Stimulated activated naive CD8-positive, alpha-beta T cell treated with anti-CD3 and anti-CD28 coated beads, Interleukin-15, Interleukin-2, amounts not matched to agents 100 ng/mL and 50 ng/mL, for 24 hours (primary cell): ENCODE measurements at regions not wholly inside any gene's neighbourhood (a gene's known extent, or its start where the extent isn't known, plus 50 kb on each side); places are given as distances from the start of the nearest gene placed in this dataset.

Experiments used
- H3K27ac Mint-ChIP-seq: one replicate; pipeline ENCODE4 v1.8.0; 2021; ENCODE audit warnings: mild to moderate bottlenecking, mixed read lengths
- H3K27me3 Mint-ChIP-seq: one replicate; pipeline ENCODE4 v1.8.0; 2021; ENCODE audit warnings: mixed read lengths
- H3K36me3 Mint-ChIP-seq: one replicate; pipeline ENCODE4 v1.8.0; 2021; ENCODE audit warnings: low read depth, mixed read lengths
- H3K4me1 Mint-ChIP-seq: one replicate; pipeline ENCODE4 v1.8.0; 2021; ENCODE audit warnings: low read depth, mixed read lengths
- H3K4me3 Mint-ChIP-seq: one replicate; pipeline ENCODE4 v1.8.0; 2021; ENCODE audit warnings: mild to moderate bottlenecking, mixed read lengths
- H3K9me3 Mint-ChIP-seq: one replicate; pipeline ENCODE4 v1.8.0; 2021; ENCODE audit warnings: mixed read lengths

- Mint-ChIP-seq H3K27ac (no peak overlapping the region), H3K27me3 (no peaks in the 10 kb centered on the region), H3K4me3 (no peak overlapping the region), H3K4me1 (no peaks in the 10 kb centered on the region), H3K36me3 (peaks cover 29% of the 10 kb centered on the region), H3K9me3 (no peaks in the 10 kb centered on the region)
Observed at GRCh38 chr4:123121241-123121907, 199.0 kb upstream of the NUDT6 start.

DNA sequence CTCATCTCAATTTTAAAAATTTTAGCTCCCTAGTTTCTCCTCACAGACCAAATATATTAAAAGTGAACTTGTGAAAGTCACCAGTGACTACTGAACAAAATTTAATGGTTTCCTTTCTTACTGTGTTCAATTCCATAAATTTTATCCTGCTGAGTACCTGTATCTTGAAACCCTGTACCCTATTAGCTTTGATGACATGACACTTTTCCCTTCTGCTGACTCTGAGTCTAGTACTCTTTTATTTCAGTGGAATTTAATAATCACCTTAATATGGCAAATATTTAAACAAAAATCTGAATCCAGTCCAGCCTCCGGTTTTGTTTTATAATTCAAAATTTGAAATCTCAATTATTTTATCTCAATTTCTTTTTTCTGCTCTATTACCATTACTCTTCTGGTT lies 203.1 kb upstream of the NUDT6 start:
- H3K9me3 Mint-ChIP-seq: no peaks in the 10 kb centered on the region
- H3K27ac Mint-ChIP-seq: no peak overlapping the region
- no peaks in the 10 kb centered on the region for H3K4me1 Mint-ChIP-seq
- H3K4me3 Mint-ChIP-seq: no peak overlapping the region
- H3K36me3 Mint-ChIP-seq: peaks cover 20% of the 10 kb centered on the region
- no peaks in the 10 kb centered on the region for H3K27me3 Mint-ChIP-seq

DNA sequence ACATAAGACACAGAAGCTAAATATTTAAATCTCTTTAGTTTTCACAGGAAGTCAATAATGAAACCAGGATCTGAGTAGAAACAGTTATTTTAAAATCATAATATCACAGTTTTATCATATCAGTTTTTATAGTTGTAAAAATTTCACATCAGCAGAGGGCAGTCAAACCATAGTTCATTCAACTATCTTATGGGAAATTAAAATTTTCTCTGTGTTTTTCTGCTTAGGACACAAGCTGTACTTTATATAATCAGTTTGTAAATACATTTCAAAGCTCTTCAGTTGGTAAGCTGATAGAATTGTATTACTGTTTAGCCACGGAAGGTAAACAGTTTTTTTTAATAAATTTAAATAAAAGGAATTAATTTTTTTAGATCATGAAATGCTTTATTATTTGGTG lies 204.8 kb upstream of the NUDT6 start:
- no peaks in the 10 kb centered on the region for H3K4me1 Mint-ChIP-seq
- H3K27ac Mint-ChIP-seq: no peak overlapping the region

DNA sequence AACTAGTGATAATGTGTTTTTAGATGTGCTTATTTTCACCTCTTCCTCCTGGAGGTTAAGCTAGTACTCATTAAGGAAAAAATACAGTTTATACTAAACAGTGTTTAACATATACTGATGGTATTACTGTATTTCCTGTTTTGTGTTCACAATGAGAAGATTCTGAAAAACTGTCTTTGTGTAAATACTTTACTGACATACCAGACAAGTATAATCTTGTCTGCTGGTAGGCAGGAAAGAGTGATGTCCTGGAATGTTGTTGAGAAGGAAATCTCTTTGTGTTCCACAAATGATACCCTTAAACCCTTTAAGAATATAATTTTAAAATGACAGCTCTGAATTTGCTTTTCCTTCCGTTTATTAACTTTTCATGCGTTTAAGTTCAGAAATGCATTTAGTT lies 205.5 kb upstream of the NUDT6 start:
- H3K27me3 Mint-ChIP-seq: no peaks in the 10 kb centered on the region
- no peak overlapping the region for H3K4me3 Mint-ChIP-seq

More for the DNA sequence above, 204.8 kb upstream of the NUDT6 start:
- Mint-ChIP-seq H3K9me3 (no peaks in the 10 kb centered on the region), H3K27me3 (no peaks in the 10 kb centered on the region), H3K4me3 (no peak overlapping the region), H3K36me3 (peaks cover 19% of the 10 kb centered on the region)

DNA sequence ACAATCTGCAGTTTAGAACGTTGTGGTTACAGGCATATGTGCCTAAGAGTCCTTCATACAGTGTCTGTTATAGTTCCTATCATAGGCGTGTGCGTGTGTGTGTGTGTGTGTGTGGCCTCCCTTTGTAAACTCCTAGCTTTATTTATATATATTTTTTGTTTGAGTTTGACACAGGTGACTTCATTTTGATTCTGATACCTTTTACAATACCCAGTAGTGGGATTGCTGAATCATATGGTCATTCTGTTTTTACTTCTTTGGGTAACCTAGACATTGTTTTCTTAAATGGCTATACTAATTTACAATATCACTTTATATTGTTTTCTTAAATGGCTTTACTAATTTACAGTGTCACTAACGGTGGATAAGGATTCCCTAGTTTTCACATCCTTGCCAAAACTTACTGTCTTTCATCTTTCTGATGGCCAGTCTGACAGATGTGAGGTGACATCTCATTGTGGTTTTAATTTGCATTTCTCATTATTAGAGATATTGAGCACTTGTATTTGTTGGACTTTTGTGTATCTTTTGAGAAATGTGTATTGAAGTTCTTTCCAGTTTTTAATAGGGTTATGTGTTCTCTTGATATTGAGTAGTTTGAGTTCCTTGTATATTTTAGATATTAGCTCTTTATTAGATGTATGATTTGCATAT lies 211.1 kb upstream of the NUDT6 start:
- Mint-ChIP-seq H3K4me3 (no peak overlapping the region), H3K36me3 (peaks cover 20% of the 10 kb centered on the region), H3K27ac (no peak overlapping the region), H3K4me1 (no peaks in the 10 kb centered on the region), H3K9me3 (no peaks in the 10 kb centered on the region), H3K27me3 (no peaks in the 10 kb centered on the region)

More for the DNA sequence above, 205.5 kb upstream of the NUDT6 start:
- Mint-ChIP-seq H3K27ac (no peak overlapping the region), H3K9me3 (no peaks in the 10 kb centered on the region), H3K36me3 (peaks cover 19% of the 10 kb centered on the region), H3K4me1 (no peaks in the 10 kb centered on the region)

GRCh38 chr4:123144616-123145015 lies 222.2 kb upstream of the NUDT6 start:
- Mint-ChIP-seq H3K4me3 (no peak overlapping the region), H3K4me1 (no peaks in the 10 kb centered on the region), H3K36me3 (peaks cover 24% of the 10 kb centered on the region), H3K27ac (no peak overlapping the region), H3K27me3 (no peaks in the 10 kb centered on the region), H3K9me3 (no peaks in the 10 kb centered on the region)

GRCh38 chr4:123158576-123158975 lies 236.2 kb upstream of the NUDT6 start:
- Mint-ChIP-seq H3K27ac (no peak overlapping the region), H3K9me3 (no peaks in the 10 kb centered on the region), H3K27me3 (no peaks in the 10 kb centered on the region), H3K36me3 (peaks cover 7% of the 10 kb centered on the region), H3K4me1 (no peaks in the 10 kb centered on the region), H3K4me3 (no peak overlapping the region)

DNA sequence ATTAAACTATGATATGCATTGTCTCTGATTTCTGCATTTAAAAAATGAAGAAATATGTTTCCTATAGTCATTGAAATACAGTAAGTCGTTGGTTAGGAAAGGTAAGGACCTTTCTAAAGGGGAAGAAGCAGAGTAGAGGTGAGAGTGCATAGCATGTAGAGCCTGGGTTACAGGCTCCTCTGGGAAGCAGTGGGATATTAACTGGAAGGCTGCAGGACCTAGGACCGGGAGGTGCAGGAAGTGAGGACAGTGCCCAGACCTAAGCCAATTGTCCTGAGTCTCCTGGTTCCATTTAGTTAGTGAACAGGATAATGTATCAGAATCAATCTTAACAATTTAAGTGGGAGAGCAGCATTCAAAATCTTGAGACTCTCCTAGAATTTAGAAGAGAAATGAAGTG lies 237.1 kb upstream of the NUDT6 start:
- Mint-ChIP-seq H3K4me1 (no peaks in the 10 kb centered on the region), H3K27ac (no peak overlapping the region), H3K9me3 (no peaks in the 10 kb centered on the region), H3K36me3 (peaks cover 7% of the 10 kb centered on the region), H3K4me3 (no peak overlapping the region), H3K27me3 (no peaks in the 10 kb centered on the region)

- Mint-ChIP-seq H3K27me3 (no peaks in the 10 kb centered on the region), H3K4me1 (no peaks in the 10 kb centered on the region), H3K4me3 (no peak overlapping the region), H3K36me3 (peaks cover 7% of the 10 kb centered on the region), H3K27ac (no peak overlapping the region), H3K9me3 (no peaks in the 10 kb centered on the region)
Observed at GRCh38 chr4:123162859-123163258, 233.7 kb upstream of the SPRY1 start.

GRCh38 chr4:123163501-123163900 lies 233.1 kb upstream of the SPRY1 start:
- Mint-ChIP-seq H3K27ac (no peak overlapping the region), H3K27me3 (no peaks in the 10 kb centered on the region), H3K36me3 (peaks cover 7% of the 10 kb centered on the region), H3K4me3 (no peak overlapping the region), H3K4me1 (no peaks in the 10 kb centered on the region), H3K9me3 (no peaks in the 10 kb centered on the region)

DNA sequence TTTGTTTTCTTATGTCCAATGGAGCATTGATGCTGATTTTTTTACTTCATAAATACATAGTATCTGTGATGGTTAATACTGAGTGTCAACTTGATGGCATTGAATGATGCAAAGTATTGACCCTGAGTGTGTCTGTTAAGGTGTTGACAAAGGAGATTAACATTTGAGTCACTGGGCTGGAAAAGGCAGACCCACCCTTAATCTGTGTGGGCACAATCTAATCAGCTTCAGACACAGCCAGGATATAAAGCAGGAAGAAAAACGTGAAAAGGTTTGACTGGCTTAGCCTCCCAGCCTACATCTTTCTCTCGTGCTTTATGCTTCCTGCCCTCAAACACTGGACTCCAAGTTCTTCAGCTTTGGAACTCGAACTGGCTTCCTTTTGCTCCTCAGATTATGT lies 230.6 kb upstream of the SPRY1 start:
- no peak overlapping the region for H3K4me3 Mint-ChIP-seq
- no peaks in the 10 kb centered on the region for H3K4me1 Mint-ChIP-seq
- H3K27ac Mint-ChIP-seq: no peak overlapping the region
- no peaks in the 10 kb centered on the region for H3K9me3 Mint-ChIP-seq
- no peaks in the 10 kb centered on the region for H3K27me3 Mint-ChIP-seq
- peaks cover 7% of the 10 kb centered on the region for H3K36me3 Mint-ChIP-seq

- Mint-ChIP-seq H3K27me3 (no peaks in the 10 kb centered on the region), H3K4me1 (no peaks in the 10 kb centered on the region), H3K27ac (no peak overlapping the region), H3K36me3 (peaks cover 4% of the 10 kb centered on the region), H3K4me3 (no peak overlapping the region), H3K9me3 (no peaks in the 10 kb centered on the region)
Observed at GRCh38 chr4:123167931-123168330, 228.7 kb upstream of the SPRY1 start.

- no peak overlapping the region for H3K4me3 Mint-ChIP-seq
Observed at GRCh38 chr4:123168812-123169211, 227.8 kb upstream of the SPRY1 start.

DNA sequence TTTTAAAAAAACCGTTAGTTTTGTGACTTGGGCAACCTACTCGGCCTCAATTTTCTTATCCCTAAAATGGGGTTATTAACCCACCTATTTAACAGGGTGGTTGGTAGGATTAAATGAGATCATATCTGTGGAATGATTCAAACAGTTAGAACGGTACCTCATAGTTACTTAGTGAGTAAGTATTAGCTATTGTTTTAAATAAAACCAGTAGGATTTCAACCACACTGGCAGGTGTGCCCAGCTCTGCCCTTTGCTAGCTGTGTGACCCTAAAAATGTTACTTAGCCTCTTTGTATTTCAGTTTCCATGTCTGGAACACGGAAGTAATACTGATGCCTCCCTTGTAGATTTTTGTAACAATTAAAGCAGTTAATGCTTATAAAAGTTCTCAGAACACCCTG lies 225.8 kb upstream of the SPRY1 start:
- no peaks in the 10 kb centered on the region for H3K4me1 Mint-ChIP-seq
- H3K36me3 Mint-ChIP-seq: peaks cover 4% of the 10 kb centered on the region
- H3K27me3 Mint-ChIP-seq: no peaks in the 10 kb centered on the region
- H3K9me3 Mint-ChIP-seq: no peaks in the 10 kb centered on the region
- no peak overlapping the region for H3K4me3 Mint-ChIP-seq
- no peak overlapping the region for H3K27ac Mint-ChIP-seq

More at GRCh38 chr4:123168812-123169211, 227.8 kb upstream of the SPRY1 start:
- H3K36me3 Mint-ChIP-seq: peaks cover 4% of the 10 kb centered on the region
- no peak overlapping the region for H3K27ac Mint-ChIP-seq
- H3K4me1 Mint-ChIP-seq: no peaks in the 10 kb centered on the region
- no peaks in the 10 kb centered on the region for H3K9me3 Mint-ChIP-seq
- H3K27me3 Mint-ChIP-seq: no peaks in the 10 kb centered on the region

DNA sequence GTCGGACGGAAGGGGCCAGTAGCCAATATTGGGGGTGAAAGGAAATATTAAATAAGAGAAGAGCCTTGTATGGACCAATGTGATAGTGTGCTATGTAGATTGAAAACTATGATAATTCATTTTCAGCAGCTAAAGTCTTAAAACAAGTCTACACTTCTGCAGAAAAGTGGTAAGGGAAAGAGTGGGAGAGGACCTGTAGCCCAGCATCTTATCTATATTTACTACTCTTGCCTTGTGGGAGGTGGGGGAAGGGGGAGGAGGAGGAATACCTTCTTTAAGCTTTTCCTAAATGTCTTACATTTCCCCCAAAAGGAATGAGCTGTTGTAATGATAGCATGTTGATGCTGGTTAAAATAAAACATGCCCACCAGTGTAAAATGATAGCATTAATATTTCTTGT lies 220.0 kb upstream of the SPRY1 start:
- no peaks in the 10 kb centered on the region for H3K4me1 Mint-ChIP-seq
- no peak overlapping the region for H3K4me3 Mint-ChIP-seq
- no peaks in the 10 kb centered on the region for H3K9me3 Mint-ChIP-seq
- peaks cover 5% of the 10 kb centered on the region for H3K36me3 Mint-ChIP-seq
- H3K27me3 Mint-ChIP-seq: no peaks in the 10 kb centered on the region
- no peak overlapping the region for H3K27ac Mint-ChIP-seq

- H3K9me3 Mint-ChIP-seq: no peaks in the 10 kb centered on the region
- H3K4me1 Mint-ChIP-seq: no peaks in the 10 kb centered on the region
- H3K27me3 Mint-ChIP-seq: no peaks in the 10 kb centered on the region
- peaks cover 12% of the 10 kb centered on the region for H3K36me3 Mint-ChIP-seq
- H3K27ac Mint-ChIP-seq: no peak overlapping the region
- H3K4me3 Mint-ChIP-seq: no peak overlapping the region
Observed at GRCh38 chr4:123182289-123182688, 214.3 kb upstream of the SPRY1 start.
